Breast epithelium (tissue), 3 donors: ENCODE measurements at regions not wholly inside any gene's neighbourhood (a gene's known extent, or its start where the extent isn't known, plus 50 kb on each side); places are given as distances from the start of the nearest gene placed in this dataset.

Source experiments
- POLR2AphosphoS5 ChIP-seq, 3 donors: sonication (generic); formaldehyde crosslinking; IDR thresholded peaks; one replicate each; pipeline ENCODE4 v1.6.1; 2017; ENCODE audit warnings: antibody characterized with exemption in 3 of 3
- TF ChIP-seq, protein P1 (sequence below), 3 donors: fragments of 450-650 bp; IDR thresholded peaks; one replicate each; pipeline ENCODE4 v1.5.1; 2016 to 2017; ENCODE audit warnings: antibody characterized with exemption in 3 of 3, mild to moderate bottlenecking in 3 of 3, moderate library complexity in 3 of 3

GRCh38 chr11:27858866-27859265 is 158.6 kb upstream of the BDNF start:
- no peak for TF ChIP-seq POLR2AphosphoS5 (IDR thresholded peaks at IDR 0.05)
- TF ChIP-seq, protein P1, sequence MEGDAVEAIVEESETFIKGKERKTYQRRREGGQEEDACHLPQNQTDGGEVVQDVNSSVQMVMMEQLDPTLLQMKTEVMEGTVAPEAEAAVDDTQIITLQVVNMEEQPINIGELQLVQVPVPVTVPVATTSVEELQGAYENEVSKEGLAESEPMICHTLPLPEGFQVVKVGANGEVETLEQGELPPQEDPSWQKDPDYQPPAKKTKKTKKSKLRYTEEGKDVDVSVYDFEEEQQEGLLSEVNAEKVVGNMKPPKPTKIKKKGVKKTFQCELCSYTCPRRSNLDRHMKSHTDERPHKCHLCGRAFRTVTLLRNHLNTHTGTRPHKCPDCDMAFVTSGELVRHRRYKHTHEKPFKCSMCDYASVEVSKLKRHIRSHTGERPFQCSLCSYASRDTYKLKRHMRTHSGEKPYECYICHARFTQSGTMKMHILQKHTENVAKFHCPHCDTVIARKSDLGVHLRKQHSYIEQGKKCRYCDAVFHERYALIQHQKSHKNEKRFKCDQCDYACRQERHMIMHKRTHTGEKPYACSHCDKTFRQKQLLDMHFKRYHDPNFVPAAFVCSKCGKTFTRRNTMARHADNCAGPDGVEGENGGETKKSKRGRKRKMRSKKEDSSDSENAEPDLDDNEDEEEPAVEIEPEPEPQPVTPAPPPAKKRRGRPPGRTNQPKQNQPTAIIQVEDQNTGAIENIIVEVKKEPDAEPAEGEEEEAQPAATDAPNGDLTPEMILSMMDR (IDR thresholded peaks at IDR 0.05), result no peak
